ENCODE measurements at regions not wholly inside any gene's neighbourhood (a gene's known extent, or its start where the extent isn't known, plus 50 kb on each side); places are given as distances from the start of the nearest gene placed in this dataset.

DNA sequence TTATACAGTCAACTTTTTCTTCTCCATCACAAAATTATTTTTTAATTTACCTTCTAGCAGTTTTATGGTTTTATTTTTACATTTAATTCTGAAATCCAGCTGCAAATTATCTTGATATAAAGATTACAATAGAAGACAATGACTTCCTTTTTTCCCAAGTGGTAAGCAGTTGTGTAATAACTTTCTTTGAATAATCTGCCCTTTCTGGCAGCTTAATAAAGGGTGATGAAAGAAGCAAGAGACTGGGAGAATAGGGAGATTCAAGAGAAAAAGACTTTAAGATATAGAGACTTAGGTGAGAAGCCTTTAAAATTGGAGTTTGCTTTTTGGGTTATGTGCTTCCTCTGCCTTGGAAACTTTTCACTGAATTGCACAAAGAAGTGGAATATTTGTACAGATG lies 100.4 kb upstream of the FREM1 start:
- TF ChIP-seq YY1 (IDR thresholded peaks at IDR 0.05; ENCODE audit: insufficient read depth, insufficient read length) (no peak), SUZ12 (IDR thresholded peaks at IDR 0.05; ENCODE audit: extremely low read depth, insufficient read depth, insufficient read length) (no peak), ZNF274 (IDR thresholded peaks at IDR 0.05; ENCODE audit: low read depth, low read length) (no peak)
